Neural cell (in vitro differentiated cells): ENCODE measurements at regions not wholly inside any gene's neighbourhood (a gene's known extent, or its start where the extent isn't known, plus 50 kb on each side); places are given as distances from the start of the nearest gene placed in this dataset.

Experiments
- H2AFZ ChIP-seq: fragments of 200-600, 300-800 bp; sonication (generic), shearing (Covaris generic); 2 replicates; pipeline ENCODE4 v1.6.0; 2014; ENCODE audit warnings: low read depth, mild to moderate bottlenecking, antibody characterized with exemption, low read length, moderate library complexity
- H3F3A ChIP-seq: fragments of 200-600 bp; shearing (Covaris generic); 2 replicates; pipeline ENCODE4 v1.6.1; 2016; ENCODE audit warnings: mild to moderate bottlenecking, moderate library complexity, mixed read lengths, antibody characterized with exemption, low read length; ENCODE audit not compliant: insufficient read depth, poor library complexity, severe bottlenecking
- H3K27ac ChIP-seq: fragments of 200-600, 300-800 bp; sonication (generic), shearing (Covaris generic); 2 replicates; pipeline ENCODE4 v1.5.1; 2014; ENCODE audit warnings: mild to moderate bottlenecking, low read length, moderate library complexity
- H3K27me3 ChIP-seq: fragments of 300-800, 200-600 bp; sonication (generic), shearing (Covaris generic); 2 replicates; pipeline ENCODE4 v1.6.0; 2014; ENCODE audit warnings: mild to moderate bottlenecking, low read depth, low read length, moderate library complexity; ENCODE audit not compliant: insufficient read depth
- H3K36me3 ChIP-seq: fragments of 300-800, 200-600 bp; sonication (generic), shearing (Covaris generic); 2 replicates; pipeline ENCODE4 v1.5.1; 2014; ENCODE audit warnings: mild to moderate bottlenecking, antibody characterized with exemption, low read length, moderate library complexity; ENCODE audit not compliant: insufficient read depth
- H3K4me2 ChIP-seq: fragments of 300-800, 200-600 bp; sonication (generic), shearing (Covaris generic); 2 replicates; pipeline ENCODE4 v1.6.0; 2014; ENCODE audit warnings: mild to moderate bottlenecking, low read length
- H3K4me3 ChIP-seq: fragments of 300-800, 200-600 bp; sonication (generic), shearing (Covaris generic); 2 replicates; pipeline ENCODE4 v1.5.1; 2014; ENCODE audit warnings: mild to moderate bottlenecking, low read length, moderate library complexity
- H3K79me2 ChIP-seq: fragments of 200-600 bp; shearing (Covaris generic); replicated peaks from 2 replicates; pipeline ENCODE4 v1.6.0; 2014; ENCODE audit warnings: mild to moderate bottlenecking, low read length, moderate library complexity; ENCODE audit not compliant: insufficient read depth
- H3K9ac ChIP-seq: fragments of 300-800, 200-600 bp; sonication (generic), shearing (Covaris generic); 2 replicates; pipeline ENCODE4 v1.6.1; 2016; ENCODE audit warnings: mild to moderate bottlenecking, low read length, mixed read lengths
- H3K9me2 ChIP-seq: fragments of 200-600 bp; shearing (Covaris generic); 2 replicates; pipeline ENCODE4 v1.6.1; 2016; ENCODE audit warnings: mild to moderate bottlenecking, low read length, mixed read lengths; ENCODE audit not compliant: insufficient read depth
- H3K9me3 ChIP-seq: fragments of 200-600, 300-800 bp; sonication (generic), shearing (Covaris generic); 2 replicates; pipeline ENCODE4 v1.6.1; 2016; ENCODE audit warnings: mild to moderate bottlenecking, mixed run types, low read length, moderate library complexity, mixed read lengths
- H4K20me1 ChIP-seq: fragments of 200-600 bp; shearing (Covaris generic); 2 replicates; pipeline ENCODE4 v1.6.1; 2016; ENCODE audit warnings: mild to moderate bottlenecking, mixed run types; ENCODE audit not compliant: insufficient read depth
- EP300 ChIP-seq: fragments of 450-650 bp; conservative IDR thresholded peaks from 2 replicates; pipeline ENCODE4 v1.6.1; 2014; ENCODE audit warnings: antibody characterized with exemption, mild to moderate bottlenecking, moderate library complexity; ENCODE audit not compliant: poor library complexity, severe bottlenecking
- EZH2 ChIP-seq: fragments of 200-600, 300-800 bp; shearing (Covaris generic), sonication (generic); IDR thresholded peaks from 2 replicates; pipeline ENCODE4 v1.6.1; 2014; ENCODE audit warnings: antibody characterized with exemption, low read length, borderline replicate concordance, mild to moderate bottlenecking; ENCODE audit not compliant: insufficient read depth, poor library complexity, severe bottlenecking
- MXI1 ChIP-seq: fragments of 450-650 bp; conservative IDR thresholded peaks from 2 replicates; pipeline ENCODE4 v1.6.1; 2014; ENCODE audit warnings: antibody characterized with exemption, mild to moderate bottlenecking; ENCODE audit not compliant: poor library complexity, severe bottlenecking
- POLR2AphosphoS5 ChIP-seq: IDR thresholded peaks from 2 replicates; pipeline ENCODE4 v1.6.1; 2012
- RAD21 ChIP-seq: fragments of 450-650 bp; conservative IDR thresholded peaks from 2 replicates; pipeline ENCODE4 v1.6.1; 2014; ENCODE audit warnings: antibody characterized with exemption, mild to moderate bottlenecking, moderate library complexity
- SMC3 ChIP-seq: fragments of 450-650 bp; conservative IDR thresholded peaks from 2 replicates; pipeline ENCODE4 v1.6.1; 2014; ENCODE audit warnings: antibody characterized with exemption, mild to moderate bottlenecking, moderate library complexity; ENCODE audit not compliant: poor library complexity
- TAF1 ChIP-seq: IDR thresholded peaks from 2 replicates; pipeline ENCODE4 v1.6.1; 2012; ENCODE audit warnings: low read depth
- TF ChIP-seq, protein P1 (sequence below): fragments of 450-650 bp; IDR thresholded peaks from 2 replicates; pipeline ENCODE4 v1.5.1; 2014; ENCODE audit warnings: antibody characterized with exemption, mild to moderate bottlenecking, moderate library complexity; ENCODE audit not compliant: poor library complexity, severe bottlenecking
- TF ChIP-seq, protein P2 (sequence below): IDR thresholded peaks from 2 replicates; pipeline ENCODE4 v1.6.1; 2012; ENCODE audit warnings: borderline replicate concordance

GRCh38 chr3:80855482-80855881, 906.0 kb downstream of the GBE1 start:
- no peak for TF ChIP-seq SMC3
- Histone ChIP-seq H3K9me3 (no peaks in the 10 kb centered on the region), H3K9ac (no peak overlapping the region), H3K4me3 (no peak overlapping the region), H4K20me1 (no peaks in the 10 kb centered on the region), H3K27ac (no peak overlapping the region), H3K36me3 (no peaks in the 10 kb centered on the region), H2AFZ (no peak overlapping the region), H3K9me2 (no peaks in the 10 kb centered on the region), H3K79me2 (no peaks in the 10 kb centered on the region), H3F3A (no peaks in the 10 kb centered on the region), H3K27me3 (no peaks in the 10 kb centered on the region), H3K4me2 (no peak overlapping the region)

DNA sequence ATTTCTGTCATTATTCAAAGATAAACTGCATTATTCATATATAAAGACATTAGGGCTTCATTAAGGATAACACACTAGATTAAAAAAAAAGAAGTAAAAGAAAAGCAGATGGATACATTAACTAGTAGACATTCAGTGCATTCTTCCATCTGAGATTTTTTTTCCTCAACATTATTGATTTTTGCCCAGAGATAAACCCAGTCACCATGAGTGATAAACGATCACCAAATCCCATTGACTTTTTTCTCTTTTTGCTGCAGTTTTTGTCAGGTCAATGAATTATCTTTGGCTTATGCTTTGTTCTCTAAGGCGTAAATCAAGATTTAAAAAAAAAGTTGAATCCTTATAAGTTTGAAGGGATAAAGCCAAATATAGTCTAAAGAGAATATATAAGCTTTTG, 925.0 kb downstream of the GBE1 start:
- H2AFZ ChIP-seq = no peak overlapping the region
- H3K27ac ChIP-seq = no peak overlapping the region
- no peaks in the 10 kb centered on the region for H4K20me1 ChIP-seq
- TF ChIP-seq, protein P1, sequence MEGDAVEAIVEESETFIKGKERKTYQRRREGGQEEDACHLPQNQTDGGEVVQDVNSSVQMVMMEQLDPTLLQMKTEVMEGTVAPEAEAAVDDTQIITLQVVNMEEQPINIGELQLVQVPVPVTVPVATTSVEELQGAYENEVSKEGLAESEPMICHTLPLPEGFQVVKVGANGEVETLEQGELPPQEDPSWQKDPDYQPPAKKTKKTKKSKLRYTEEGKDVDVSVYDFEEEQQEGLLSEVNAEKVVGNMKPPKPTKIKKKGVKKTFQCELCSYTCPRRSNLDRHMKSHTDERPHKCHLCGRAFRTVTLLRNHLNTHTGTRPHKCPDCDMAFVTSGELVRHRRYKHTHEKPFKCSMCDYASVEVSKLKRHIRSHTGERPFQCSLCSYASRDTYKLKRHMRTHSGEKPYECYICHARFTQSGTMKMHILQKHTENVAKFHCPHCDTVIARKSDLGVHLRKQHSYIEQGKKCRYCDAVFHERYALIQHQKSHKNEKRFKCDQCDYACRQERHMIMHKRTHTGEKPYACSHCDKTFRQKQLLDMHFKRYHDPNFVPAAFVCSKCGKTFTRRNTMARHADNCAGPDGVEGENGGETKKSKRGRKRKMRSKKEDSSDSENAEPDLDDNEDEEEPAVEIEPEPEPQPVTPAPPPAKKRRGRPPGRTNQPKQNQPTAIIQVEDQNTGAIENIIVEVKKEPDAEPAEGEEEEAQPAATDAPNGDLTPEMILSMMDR = no peak
- TF ChIP-seq POLR2AphosphoS5 = no peak
- TF ChIP-seq MXI1 = no peak
- TF ChIP-seq TAF1 = no peak
- TF ChIP-seq RAD21 = no peak
- TF ChIP-seq SMC3 = no peak
- no peak for TF ChIP-seq EP300
- TF ChIP-seq EZH2 = no peak
- TF ChIP-seq, protein P2, sequence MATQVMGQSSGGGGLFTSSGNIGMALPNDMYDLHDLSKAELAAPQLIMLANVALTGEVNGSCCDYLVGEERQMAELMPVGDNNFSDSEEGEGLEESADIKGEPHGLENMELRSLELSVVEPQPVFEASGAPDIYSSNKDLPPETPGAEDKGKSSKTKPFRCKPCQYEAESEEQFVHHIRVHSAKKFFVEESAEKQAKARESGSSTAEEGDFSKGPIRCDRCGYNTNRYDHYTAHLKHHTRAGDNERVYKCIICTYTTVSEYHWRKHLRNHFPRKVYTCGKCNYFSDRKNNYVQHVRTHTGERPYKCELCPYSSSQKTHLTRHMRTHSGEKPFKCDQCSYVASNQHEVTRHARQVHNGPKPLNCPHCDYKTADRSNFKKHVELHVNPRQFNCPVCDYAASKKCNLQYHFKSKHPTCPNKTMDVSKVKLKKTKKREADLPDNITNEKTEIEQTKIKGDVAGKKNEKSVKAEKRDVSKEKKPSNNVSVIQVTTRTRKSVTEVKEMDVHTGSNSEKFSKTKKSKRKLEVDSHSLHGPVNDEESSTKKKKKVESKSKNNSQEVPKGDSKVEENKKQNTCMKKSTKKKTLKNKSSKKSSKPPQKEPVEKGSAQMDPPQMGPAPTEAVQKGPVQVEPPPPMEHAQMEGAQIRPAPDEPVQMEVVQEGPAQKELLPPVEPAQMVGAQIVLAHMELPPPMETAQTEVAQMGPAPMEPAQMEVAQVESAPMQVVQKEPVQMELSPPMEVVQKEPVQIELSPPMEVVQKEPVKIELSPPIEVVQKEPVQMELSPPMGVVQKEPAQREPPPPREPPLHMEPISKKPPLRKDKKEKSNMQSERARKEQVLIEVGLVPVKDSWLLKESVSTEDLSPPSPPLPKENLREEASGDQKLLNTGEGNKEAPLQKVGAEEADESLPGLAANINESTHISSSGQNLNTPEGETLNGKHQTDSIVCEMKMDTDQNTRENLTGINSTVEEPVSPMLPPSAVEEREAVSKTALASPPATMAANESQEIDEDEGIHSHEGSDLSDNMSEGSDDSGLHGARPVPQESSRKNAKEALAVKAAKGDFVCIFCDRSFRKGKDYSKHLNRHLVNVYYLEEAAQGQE = no peak
- H3K9ac ChIP-seq = no peak overlapping the region
- H3K36me3 ChIP-seq = no peaks in the 10 kb centered on the region
- no peaks in the 10 kb centered on the region for H3K27me3 ChIP-seq
- no peaks in the 10 kb centered on the region for H3K9me2 ChIP-seq
- no peak overlapping the region for H3K4me3 ChIP-seq
- H3K9me3 ChIP-seq = no peaks in the 10 kb centered on the region
- H3K79me2 ChIP-seq = no peaks in the 10 kb centered on the region
- no peaks in the 10 kb centered on the region for H3F3A ChIP-seq
- H3K4me2 ChIP-seq = no peak overlapping the region

DNA sequence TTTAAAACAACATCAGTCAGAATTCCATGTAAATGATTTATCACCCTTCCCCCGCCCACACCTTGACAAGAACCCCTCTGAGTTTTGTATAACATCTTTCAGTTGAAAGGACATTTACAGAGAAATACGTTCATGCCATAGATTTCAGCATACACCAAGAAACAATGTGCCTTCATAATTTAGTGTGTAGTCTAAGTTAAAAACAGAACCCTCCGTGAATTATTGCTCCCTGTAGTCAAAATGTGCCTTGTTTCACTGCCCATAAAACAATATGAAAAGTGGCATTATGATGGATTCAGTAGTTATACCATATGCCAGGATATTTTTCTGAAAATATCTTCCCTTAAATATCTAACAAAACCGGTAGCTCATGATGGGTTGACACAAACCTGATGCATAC, 953.9 kb downstream of the GBE1 start:
- Histone ChIP-seq H3K4me2 (no peak overlapping the region), H3K9me3 (no peaks in the 10 kb centered on the region), H3K9ac (no peak overlapping the region), H3K27ac (no peak overlapping the region), H3K79me2 (no peaks in the 10 kb centered on the region), H3K4me3 (no peak overlapping the region), H4K20me1 (no peaks in the 10 kb centered on the region), H3K9me2 (no peaks in the 10 kb centered on the region), H3F3A (no peaks in the 10 kb centered on the region), H3K27me3 (no peaks in the 10 kb centered on the region), H2AFZ (no peak overlapping the region), H3K36me3 (no peaks in the 10 kb centered on the region)
- no peak for TF ChIP-seq MXI1
- TF ChIP-seq, protein P2 = no peak
- no peak for TF ChIP-seq TAF1
- TF ChIP-seq, protein P1 = no peak
- no peak for TF ChIP-seq EZH2
- no peak for TF ChIP-seq RAD21
- TF ChIP-seq POLR2AphosphoS5 = no peak
- TF ChIP-seq SMC3 = no peak
